ENCODE measurements at regions not wholly inside any gene's neighbourhood (a gene's known extent, or its start where the extent isn't known, plus 50 kb on each side); places are given as distances from the start of the nearest gene placed in this dataset.

DNA sequence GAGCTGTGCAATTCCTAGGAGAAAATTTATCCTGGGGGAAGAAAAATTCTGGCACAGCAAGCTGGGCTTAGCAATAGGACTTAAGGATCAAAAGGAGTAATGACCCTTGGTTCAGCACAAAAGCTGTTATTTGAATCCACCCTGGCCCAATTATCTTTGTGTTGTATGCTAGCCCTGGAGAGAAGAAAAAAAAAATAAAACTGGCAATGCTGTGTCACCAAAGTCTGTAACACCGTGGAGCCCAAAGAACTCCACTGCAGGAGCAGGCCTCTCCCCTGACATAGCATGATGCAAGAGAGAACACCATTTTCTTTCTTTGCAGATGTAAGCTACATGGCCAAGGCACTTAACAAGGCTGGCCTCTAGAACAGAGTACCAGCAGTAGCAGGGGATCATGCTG, 63.0 kb upstream of the ARHGAP5 start:
- TF ChIP-seq, protein P1, sequence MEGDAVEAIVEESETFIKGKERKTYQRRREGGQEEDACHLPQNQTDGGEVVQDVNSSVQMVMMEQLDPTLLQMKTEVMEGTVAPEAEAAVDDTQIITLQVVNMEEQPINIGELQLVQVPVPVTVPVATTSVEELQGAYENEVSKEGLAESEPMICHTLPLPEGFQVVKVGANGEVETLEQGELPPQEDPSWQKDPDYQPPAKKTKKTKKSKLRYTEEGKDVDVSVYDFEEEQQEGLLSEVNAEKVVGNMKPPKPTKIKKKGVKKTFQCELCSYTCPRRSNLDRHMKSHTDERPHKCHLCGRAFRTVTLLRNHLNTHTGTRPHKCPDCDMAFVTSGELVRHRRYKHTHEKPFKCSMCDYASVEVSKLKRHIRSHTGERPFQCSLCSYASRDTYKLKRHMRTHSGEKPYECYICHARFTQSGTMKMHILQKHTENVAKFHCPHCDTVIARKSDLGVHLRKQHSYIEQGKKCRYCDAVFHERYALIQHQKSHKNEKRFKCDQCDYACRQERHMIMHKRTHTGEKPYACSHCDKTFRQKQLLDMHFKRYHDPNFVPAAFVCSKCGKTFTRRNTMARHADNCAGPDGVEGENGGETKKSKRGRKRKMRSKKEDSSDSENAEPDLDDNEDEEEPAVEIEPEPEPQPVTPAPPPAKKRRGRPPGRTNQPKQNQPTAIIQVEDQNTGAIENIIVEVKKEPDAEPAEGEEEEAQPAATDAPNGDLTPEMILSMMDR (IDR thresholded peaks at IDR 0.05; ENCODE audit: control insufficient read depth, insufficient read depth, low read depth, low read length, missing control alignments): no peak
- H3K4me3 ChIP-seq (ENCODE audit: control insufficient read depth, low read depth, low read length): no peak overlapping the region
- DNase-seq (ENCODE audit: low read depth): no peak

DNA sequence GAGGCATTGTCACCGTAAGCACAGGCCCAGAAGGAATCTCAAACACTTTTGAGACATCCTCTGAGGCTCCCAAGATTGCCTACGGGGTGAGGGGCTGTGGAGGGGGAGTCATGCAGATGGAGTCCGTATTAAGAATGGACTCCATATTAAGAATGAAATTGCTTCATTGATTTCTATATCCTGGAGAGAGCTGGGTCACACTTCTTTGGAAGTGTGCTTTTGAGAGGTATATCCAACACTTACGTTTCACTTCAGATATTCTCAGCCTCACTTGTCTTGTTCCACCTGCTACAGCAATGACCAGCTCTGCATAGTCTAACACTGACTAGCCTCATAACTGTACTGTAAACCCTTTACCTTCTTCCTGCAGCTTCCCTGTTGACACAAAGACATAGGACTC, 62.6 kb upstream of the ARHGAP5 start:
- DNase-seq (ENCODE audit: low read depth): no peak
- TF ChIP-seq, protein P1 (IDR thresholded peaks at IDR 0.05; ENCODE audit: control insufficient read depth, insufficient read depth, low read depth, low read length, missing control alignments): no peak
- no peak overlapping the region for H3K4me3 ChIP-seq (ENCODE audit: control insufficient read depth, low read depth, low read length)

DNA sequence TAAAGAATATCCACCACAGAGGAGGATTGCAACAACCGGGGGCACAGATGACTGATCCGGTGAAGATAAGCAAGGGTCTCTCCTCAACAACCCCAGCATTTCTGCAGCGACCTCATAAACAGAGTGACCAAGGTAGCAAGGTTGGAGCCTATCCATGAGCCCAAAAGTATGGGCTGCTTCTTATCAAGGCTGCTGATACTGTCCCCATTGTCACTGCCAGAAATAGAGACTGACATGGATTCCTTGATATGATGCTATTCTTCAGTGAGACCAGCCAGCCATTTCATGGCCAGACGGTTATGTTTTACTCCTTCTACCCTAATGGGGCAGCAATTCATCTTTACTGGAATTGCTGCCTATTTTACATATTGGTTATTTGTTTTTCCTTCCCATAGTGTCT, 61.9 kb upstream of the ARHGAP5 start:
- TF ChIP-seq, protein P1 (IDR thresholded peaks at IDR 0.05; ENCODE audit: control insufficient read depth, insufficient read depth, low read depth, low read length, missing control alignments): no peak
- no peak for DNase-seq (ENCODE audit: low read depth)

DNA sequence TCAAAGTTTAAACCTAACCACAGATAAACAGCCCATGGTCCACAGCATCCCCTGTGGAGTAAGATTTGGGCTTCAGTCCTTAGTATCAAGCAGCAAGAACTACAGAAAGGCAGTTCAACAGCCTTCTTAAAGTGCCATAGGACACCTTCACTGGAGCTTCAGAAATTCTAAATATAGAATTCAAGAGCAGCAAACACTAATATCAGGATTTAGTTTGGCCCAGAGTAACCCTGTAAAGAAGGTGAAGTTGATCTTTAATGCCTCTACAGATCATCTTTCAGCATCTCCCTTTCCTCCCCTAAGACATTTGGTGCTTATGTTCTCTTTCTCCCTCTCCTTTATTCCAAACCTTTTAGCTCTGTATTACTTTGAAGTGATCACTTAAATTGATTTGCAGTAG, 59.5 kb upstream of the ARHGAP5 start:
- no peak for DNase-seq (ENCODE audit: low read depth)
- TF ChIP-seq, protein P1 (IDR thresholded peaks at IDR 0.05; ENCODE audit: control insufficient read depth, insufficient read depth, low read depth, low read length, missing control alignments): no peak
- no peak overlapping the region for H3K4me3 ChIP-seq (ENCODE audit: control insufficient read depth, low read depth, low read length)

More for the DNA sequence above, 61.9 kb upstream of the ARHGAP5 start:
- no peak overlapping the region for H3K4me3 ChIP-seq (ENCODE audit: control insufficient read depth, low read depth, low read length)

DNA sequence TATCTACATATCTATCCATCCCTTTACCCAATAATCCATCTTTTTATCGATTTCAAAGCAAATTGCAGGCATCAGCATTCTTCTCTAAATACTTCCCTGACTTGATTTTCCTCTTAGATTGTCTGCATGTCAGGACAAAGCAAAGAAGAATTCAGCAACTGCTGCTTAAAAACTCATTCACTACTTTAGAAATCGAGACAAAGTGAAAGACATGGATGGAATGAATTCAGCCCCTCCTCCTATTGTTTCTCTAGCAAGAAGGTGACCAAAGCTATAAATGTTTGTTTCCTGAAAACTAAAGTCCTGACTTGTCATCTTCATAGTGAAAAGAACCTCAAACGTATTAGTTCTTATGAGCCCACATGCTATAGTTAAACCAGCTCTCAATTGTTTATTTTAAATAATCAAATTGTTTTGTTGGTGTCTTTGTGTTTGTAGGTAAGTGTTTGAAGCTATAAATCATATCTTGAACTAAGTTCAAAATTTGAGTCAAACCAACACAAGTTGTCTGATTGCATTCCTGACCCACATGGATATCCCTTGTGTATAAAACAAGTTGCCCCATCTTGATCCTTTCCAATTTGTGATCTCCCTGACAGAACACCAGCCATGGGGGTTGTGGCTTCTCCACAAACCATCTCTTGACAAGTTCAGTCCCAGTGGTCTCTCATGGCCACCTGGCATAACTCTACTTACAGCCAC, 58.6 kb upstream of the ARHGAP5 start:
- H3K4me3 ChIP-seq (ENCODE audit: control insufficient read depth, low read depth, low read length): no peak overlapping the region
- no peak for DNase-seq (ENCODE audit: low read depth)
- TF ChIP-seq, protein P1 (IDR thresholded peaks at IDR 0.05; ENCODE audit: control insufficient read depth, insufficient read depth, low read depth, low read length, missing control alignments): no peak

DNA sequence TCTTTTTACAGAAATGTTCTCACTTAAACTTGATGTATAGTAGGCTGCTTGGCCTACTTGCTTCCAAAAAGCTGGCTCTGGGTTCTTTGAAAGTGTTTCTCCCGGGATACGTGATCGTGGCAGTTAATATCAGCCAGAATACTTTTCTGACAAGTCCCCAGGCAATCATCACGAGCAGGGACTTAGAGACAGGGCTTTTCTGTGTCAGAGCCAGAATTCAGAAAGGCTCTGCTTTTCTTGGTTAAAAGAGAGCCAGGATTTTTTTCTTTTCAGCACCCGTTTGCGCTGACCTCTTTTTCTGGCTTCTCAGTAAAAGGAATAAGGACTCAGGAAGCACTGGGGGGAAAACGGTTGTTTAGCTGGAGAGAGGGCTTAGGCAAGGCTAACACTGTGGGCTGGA, 57.8 kb upstream of the ARHGAP5 start:
- TF ChIP-seq, protein P1 (IDR thresholded peaks at IDR 0.05; ENCODE audit: control insufficient read depth, insufficient read depth, low read depth, low read length, missing control alignments): no peak
- no peak overlapping the region for H3K4me3 ChIP-seq (ENCODE audit: control insufficient read depth, low read depth, low read length)
- no peak for DNase-seq (ENCODE audit: low read depth)

Measured in AG09309 (cell line).